Activated CD4-positive, CD25-positive, alpha-beta regulatory T cell treated with anti-CD3 and anti-CD28 coated beads, Interleukin-2, amount 50 U/mL, for 16 hours (primary cell): ENCODE measurements at regions not wholly inside any gene's neighbourhood (a gene's known extent, or its start where the extent isn't known, plus 50 kb on each side); places are given as distances from the start of the nearest gene placed in this dataset.
A peak's percentile ranks its signal among the peaks of the same experiment; 100 is the strongest.

ENCODE experiments used
- DNase-seq: peaks from one replicate; pipeline ENCODE4 v3.0.0-alpha.2; 2020; ENCODE audit warnings: low read depth, low spot score

DNA sequence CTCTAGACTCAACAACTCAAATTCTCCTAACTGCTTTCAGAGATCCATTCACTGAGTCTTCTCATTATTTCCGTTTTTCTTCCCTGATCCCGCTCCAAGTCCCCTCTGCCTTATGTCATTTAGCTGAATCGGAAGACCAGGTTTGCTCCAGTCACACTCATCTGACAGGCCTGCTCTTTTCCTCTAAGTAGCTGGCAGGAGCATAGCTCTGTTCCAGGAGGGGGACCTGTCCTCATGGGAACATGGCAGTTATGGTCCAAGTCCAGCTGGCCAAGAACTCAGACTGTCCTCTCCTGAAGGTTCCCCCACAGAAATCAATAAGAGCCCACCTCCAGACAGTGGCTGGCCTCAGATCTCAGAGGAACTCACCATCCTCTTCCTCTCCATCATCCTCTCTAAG, 130.9 kb upstream of the SERP2 start:
- no peak for DNase-seq

DNA sequence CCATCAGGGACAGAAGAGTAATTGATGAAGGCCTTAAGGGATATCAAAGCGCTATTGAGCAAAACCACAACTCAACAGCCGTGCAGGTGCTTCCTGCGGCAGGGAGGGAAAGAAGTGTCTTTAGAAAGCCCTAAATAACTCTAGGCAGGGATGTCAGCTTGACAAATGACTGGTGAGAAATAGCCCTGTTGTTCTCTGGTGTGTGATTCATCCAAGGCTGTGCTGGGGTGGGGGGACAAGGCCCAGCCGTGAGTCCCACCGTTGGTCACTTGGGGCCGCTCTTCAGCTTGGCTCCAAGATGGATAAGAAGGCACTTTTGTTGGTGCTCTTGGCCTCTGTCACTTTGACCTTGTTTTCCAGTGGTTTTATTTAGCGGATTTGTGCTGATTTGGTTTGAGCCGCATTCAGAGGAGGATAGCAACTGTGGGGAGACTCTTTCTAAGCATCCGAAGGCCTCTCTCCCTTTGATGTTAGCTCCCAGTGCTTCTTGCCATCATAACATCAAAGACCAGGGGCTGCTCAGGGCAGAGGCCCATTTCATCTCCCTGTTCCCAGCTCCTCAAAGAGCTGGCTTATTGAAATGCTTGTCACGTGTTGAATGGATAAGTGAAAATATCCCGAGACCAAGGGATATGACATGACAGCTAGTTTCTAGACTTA, 130.3 kb upstream of the SERP2 start:
- no peak for DNase-seq

DNA sequence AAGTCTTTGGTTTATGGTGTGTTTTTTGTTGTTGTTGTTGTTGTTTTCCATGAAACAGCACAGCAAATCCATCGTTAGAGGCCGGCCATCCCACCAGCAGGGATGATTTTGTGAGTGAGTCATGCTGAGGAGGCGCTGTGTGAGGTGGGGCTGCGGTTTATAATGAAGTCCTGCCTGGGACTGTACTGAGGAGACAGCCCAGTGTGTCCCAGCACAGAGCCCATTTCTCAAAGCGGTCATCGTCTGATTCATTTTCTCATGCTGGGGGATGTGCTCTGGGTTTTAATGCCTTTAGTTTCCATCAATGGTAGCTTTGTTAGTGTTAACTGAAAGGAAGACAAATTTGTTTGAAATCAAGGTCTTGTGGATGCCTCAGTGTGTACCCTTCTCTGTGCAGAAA, 129.3 kb upstream of the SERP2 start:
- DNase-seq: no peak

DNA sequence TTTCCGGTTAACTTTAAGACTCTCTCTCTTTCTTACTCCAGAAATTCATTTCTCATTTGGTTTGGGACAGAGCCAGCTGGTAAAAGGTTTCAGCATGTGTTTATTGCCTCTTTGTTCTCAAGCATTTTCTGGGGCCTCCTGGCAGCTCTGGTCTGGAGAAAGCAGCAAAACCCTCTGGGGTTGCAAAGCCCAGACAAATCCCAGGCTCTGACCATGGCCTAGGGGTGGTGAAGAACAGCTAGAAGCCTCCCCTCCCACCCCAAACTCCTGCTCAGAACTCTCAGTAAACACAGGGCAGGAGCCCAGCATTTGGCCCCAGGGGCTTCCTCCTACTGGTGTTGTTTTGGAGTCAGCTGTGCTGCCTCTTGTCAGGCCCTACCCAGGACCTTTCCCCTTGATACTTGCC, 124.2 kb upstream of the SERP2 start:
- DNase-seq: no peak

DNA sequence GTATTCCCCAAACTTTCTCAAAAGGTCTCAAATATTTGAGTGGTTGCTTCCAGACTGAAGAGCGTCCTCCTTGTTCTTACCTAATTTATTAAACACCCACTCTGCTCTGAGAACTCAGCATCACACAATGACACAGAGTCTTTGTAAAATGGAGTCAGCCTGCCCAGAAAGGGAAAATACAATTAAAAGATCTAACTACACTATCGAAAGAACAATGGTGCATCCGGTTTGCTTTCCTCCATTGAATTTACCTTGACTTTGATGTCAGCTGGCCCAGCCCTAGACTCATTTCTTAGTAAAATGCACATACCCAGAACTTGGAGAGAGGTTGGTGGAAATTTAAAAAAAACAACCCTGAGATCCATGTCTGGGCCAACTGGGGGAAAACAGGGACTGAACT, 120.7 kb upstream of the SERP2 start:
- DNase-seq: no peak

DNA sequence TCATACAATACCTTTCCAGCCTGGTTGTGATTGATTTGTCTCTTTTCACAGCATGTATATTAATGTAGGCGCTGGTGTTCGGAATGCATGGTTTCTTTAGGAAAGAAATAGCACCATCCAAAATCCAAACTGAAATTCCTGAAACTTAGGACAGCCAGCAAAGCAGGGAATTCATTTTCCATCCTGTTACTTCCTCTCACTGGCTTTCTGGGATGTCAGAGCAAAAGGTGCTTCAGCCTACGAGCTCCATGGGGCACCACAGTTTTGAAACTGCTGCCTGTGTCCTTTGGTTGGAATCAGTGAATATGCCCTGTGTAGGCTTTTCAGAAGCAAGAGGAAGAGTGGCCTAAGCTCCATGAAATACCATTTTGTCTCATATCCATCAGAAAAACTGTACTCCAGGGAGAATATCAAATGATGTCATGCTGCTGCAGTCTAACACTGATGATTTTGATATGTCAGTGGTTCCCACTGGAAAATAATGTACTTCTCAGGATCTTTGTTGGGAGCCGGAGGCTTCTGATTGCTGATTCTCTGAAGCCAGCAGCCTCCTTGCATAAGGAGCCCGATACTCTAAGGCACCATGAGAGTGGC, 117.8 kb upstream of the SERP2 start:
- DNase-seq: no peak

DNA sequence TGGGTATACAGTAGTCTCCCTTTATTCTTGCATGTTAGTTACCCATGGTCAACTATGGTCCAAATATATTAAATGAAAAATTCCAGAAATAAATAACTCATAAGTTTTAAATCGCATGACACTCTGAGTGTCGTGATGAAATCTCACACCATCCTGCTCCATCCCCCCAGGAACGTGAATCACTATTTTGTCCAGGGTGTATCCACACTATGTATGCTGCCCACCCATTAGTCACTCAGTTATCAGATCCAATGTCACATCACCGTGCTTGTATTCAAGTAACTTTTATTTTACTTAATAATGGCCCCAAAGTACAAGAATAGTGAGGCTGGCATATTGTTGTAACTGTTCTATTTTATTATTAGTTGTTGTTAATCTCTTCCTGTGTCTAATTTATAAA, 115.8 kb upstream of the SERP2 start:
- DNase-seq: no peak

DNA sequence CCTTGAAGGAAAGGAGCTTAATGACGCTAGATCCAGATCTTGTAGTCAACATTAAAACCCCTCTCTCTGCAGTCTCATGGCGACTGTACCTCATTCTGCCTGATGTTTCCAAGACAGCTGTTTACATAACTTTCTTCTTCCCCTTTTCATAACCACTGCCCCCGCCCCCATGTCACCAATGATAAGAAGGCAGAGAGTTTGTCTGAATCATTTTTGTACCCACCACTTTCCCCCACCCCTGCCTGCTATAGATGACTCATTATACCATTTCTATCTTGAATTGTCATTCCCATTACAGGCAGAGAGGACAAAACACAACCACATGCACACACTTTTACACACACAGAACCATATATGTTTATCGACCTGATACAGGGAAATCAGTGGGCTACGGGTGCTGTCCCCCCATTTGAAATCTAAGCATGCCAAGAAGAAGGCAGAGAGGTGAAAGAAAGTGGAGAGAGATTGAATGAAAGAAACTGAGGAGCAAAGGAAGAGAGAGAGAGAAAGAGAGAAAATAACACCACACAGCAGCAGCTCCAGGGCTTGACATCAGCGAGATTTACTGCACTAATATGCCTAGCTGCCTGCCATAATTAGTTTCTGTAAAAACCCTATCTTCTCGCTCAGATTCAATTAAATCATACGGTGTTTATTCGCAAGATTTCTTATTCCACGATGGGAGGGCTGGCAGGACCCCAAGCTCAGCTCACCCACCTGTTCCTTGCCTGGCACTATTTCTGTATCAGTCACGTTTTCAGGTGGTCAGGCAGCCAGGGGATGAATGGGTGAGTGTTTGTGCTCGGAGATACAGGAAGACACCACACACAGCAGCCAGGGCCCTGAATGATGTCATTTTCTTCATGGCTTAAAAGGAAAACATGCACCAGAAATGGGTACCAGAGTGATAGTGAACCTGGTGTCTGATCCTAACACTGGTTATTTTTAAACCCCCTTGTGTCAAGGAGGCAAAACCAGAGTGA, 114.3 kb upstream of the SERP2 start:
- DNase-seq: peak; percentile 67

DNA sequence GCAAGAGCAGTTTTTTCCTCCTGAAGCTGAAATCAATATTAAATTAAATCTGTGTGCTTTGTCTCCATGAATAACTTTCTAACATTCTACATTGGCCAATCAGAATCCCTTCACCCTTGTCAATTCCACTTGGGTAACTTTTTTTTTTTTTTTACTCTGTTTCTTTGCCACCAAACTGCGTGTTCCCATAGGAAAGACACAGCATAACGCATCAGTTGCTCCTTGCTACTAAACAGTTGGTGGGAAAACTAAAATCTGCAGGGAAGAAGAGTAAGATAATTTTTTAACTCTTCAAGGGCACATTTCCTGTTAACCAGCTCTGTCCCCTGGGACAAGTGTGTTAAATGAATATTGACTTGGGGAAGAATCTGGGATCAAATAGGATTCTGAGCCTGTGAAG, 113.3 kb upstream of the SERP2 start:
- no peak for DNase-seq

DNA sequence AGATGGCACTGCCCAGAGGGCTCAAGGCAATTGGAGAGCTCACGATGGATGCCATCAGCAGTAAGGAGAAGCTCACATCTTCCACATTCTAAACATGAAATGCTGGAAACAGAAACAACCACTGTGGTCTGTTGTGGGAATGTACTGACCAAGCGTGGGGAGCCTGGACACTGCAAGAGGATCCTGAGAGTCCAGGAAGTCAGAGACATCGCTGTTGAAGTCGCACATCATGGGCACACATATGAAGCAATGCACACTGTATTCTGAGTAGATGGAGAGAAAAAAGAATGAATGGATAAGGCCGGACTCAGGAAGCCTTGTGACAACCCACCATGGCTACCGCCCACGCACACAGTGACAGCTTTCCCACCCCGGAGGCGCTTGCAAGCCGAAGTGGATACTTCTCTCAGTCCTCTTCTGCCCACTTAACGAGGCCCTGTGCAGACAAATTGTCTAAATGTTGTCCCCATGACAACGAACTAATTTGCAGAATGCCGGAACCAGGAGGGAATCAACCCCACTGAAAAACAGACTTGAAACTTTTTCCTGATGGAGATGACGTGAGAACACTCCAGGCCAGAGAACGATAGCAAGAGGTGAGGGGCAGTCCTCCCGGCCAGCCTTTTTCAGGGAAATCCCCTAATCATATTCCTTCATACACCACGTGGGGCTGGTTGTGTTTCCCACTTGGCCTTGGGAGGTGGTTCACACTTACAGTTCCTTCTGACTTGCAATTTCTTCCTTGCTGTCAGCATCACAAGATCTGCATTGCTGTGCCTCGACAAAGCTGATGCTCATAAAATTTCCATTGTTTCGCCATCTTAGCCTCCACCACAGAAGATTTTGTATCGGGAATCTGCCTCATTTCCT, 109.6 kb upstream of the SERP2 start:
- no peak for DNase-seq

DNA sequence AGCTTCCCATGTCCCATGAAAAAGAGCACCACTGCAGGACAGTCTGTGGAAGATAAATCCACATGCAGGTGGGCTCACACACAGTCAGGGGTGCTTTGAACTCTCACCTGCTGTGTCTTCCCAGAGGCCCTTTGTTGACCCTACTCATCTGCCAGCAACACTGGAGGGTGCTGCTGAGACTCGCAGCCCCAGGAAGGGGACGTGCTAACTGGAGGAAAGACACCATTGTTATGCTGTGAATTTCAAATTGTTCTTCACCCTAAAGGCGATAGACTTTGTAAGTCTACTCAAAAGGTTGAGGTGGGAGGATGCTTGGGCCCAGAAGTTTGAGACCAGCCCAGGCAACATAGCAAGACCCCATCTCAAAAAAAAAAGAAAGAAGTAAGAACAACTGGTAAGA, 107.3 kb upstream of the SERP2 start:
- no peak for DNase-seq

DNA sequence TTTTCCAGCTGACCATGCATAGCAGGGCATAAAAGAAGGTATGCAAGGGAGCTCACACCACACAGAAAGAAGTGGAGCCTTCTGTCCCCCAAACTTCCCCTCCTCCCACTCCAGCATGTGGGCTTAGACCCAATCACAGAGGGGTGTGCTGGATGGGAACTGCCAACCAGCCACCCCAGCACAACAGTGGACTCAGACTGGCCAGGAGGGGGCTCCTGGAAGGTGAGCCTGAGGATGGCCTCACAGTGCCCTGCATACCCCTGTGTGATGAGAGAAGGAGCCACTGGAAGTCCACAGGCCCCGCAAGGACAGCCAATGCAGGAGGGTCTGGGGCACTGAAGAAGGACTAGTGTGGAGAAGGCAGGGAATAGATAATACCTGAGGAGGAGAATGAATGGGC, 106.9 kb upstream of the SERP2 start:
- DNase-seq: no peak

DNA sequence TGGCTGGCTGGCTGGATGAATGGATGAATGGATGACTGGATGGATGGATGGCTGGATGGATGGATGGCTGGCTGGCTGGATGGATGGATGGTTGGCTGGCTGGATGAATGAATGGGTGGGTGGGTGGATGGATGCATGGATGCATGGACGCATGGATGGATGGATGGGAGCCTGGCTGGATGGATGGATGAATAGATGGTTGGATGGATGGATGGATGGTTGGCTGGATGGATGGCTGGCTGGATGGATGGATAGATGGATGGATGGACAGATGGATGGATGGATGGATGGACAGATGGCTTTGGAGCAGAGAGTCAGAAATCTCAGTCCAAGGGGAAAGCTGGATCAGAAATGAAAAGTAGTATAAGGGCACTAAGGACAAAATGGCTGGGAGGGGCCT, 106.4 kb upstream of the SERP2 start:
- no peak for DNase-seq

DNA sequence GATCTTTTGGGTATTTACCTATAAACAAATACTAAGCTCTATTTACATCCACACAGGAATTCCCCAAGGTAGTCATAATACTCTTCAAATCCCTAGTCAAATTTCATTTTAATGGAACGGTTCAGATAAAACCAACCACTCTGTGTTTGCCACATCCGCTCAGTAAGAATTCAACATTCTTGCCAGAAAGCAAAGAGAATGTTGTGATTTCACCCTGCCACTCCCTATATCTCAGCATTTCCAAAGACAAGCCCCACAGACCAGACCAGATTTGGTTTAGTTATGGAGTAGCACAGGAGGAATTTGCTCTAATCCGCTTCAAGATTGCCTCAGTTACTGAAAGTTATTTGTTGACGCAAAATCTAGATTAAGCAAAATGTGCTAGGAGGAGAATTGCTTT, 105.6 kb upstream of the SERP2 start:
- DNase-seq: no peak

DNA sequence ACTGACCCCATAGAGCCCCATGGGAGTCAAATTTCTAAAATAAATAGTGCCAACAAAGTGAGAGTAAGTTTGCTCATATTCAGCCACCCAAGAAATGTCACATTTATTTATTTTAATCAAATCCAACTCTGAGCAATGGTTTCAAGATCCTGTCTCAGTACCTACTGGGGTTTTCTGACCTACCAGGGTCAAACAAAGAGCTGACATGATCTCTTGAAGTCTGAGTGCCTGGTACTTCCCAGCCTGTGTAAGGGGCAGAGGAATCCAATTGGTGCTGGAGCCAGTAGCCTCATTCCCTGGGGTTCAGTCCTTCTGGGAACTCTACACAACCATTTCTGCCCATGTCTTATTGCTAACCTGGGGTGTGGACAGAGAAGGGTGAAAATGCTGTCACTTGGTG, 104.6 kb upstream of the SERP2 start:
- no peak for DNase-seq

DNA sequence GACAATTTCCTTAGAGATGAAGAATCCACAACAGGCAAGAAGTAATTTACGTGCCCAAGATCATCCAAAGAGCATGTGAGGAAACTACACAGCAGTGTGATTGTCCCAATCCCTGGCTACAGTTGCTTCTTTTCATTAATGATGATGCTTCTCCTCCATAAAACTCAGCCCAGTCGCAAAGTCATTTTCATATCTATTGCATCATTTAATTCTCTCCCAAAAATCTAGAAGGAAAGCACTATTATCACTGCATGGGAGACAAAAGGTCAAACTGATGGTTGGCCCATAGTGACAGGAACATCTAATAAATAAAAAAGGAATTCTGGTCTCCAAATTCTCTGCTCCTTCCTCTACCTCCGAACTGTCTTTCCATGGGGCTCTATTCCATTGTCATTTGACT, 103.5 kb upstream of the SERP2 start:
- no peak for DNase-seq

DNA sequence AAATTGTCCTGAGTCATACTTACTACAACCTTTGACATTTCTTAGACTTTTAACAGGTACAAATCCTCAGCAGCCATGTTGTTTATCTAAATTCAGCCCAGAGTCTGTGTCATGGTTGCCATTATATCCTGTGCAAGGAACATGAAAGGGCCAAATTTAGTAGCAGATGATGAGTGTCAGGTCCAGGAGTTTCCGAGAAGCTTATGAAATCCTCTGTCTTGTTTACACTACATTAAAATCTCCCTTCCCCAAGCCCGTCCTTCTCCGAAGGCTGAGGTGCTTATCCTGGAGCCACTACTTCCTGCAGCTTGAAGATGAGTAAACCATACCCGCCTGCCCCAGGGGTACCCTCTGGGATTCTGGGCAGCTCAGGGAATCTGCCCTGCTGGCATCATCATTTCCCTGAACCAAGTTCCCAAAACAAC, 102.6 kb upstream of the SERP2 start:
- no peak for DNase-seq

DNA sequence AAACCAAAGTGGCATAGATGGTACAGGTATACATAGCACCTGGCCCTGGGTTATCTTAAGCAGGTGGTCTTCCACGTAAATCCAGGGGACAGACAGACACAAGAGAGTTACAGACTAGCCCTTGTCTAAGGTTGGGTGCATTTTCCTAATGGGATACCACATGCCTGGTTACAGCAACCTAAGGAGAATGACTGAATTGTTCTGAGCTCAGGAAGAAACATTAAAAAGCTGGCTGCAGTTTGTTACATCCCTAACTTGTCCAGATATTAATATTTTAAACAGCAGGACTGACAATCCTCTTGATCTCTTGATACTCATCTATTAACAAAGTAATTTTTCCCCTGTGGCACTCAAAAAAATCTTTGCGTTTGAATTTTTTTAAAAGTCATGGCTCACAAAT, 102.2 kb upstream of the SERP2 start:
- DNase-seq: no peak

DNA sequence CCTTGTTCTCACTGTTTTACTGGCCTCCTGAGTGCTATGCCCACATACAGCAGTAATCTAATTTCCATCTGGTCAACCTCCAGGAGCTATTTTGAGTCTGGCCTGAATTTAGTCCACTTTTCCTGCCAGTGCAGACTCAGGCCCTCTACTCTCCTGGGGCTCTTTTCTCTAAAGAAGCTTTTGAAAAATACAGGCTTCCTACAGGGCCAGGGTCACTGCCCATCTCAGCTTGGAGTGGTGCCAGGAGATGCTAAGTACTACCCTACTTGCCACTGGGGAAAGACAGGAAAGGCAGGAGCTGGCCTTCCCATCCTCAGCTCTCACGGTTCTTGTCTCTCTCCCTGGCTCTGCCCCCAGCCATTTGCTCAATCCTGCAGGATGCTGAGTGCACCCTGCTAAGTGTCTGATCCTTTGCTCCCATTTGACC, 101.7 kb upstream of the SERP2 start:
- DNase-seq: no peak

DNA sequence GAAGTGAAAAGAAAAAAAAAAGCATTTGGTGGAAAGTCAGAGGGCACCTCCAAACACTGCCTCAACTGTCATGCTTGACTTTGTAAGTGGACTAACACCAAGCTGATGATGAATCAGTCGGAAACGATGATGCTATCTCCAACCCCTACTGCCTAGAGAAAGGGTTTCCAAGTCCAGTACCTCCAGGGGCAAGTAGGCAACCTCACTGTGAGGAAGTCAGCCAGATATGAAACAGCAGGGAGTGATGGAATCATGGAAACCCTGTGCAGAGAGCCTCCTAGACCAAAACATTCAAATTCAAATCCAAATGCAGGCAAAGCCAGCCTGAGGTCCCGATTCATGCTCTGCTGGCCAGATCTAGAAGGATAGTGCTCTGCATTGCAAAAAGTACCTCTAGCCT, 100.9 kb upstream of the SERP2 start:
- no peak for DNase-seq

DNA sequence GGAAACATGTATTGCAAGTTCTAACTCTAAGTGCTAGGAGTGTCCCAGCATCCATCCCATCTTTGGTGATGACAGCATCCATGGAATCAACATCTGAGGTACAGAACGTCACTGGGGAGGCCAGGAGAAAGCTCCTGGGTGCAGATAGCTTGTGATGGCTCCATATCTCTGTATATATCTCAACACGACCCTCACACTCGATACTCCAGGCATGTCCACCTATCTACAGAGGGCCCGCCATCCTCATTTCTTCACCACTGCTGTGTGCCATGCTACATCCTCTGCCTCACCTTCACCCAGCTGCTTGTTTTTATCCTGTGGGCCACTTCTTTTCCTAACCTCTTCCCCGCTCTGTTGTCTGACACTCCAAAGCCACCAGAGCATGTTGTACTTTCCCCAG, 100.4 kb upstream of the SERP2 start:
- no peak for DNase-seq
